ENCODE measurements at regions not wholly inside any gene's neighbourhood (a gene's known extent, or its start where the extent isn't known, plus 50 kb on each side); places are given as distances from the start of the nearest gene placed in this dataset.

DNA sequence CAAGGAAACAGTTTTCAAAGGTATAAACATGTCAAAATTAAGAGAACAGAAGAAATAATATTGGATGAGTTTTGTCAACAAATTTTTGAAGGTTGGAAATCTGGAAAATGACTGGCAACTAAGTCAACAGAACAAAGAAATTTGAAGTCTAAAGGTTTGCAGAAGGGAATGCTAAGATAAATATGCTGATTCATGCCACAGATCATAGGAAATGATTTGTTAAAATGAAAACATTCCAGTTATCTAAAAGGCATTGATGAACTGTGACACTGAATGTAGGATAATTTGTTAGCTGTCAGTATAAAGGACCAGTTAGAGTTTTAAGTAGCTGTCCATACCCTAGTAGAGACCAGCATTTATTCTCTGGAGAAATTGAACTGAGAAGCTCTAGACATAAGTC lies 157.9 kb upstream of the CHRM3 start:
- TF ChIP-seq CTCF (IDR thresholded peaks at IDR 0.05) (no peak), POLR2A (IDR thresholded peaks at IDR 0.05) (no peak)
